K562 (cell line): ENCODE measurements at regions not wholly inside any gene's neighbourhood (a gene's known extent, or its start where the extent isn't known, plus 50 kb on each side); places are given as distances from the start of the nearest gene placed in this dataset.

Source experiments
- ATAC-seq: fragments of 200-7000 bp; cut with Tn5 transposase; 3 replicates; pipeline ENCODE4 v1.9.1; 2020; ENCODE audit warnings: moderate library complexity
- BruUV-seq: library from RNA; stranded (reverse); fragments of 400-500 nt; replicated peaks from 2 replicates; lab custom pipeline; 2021; lab: Mats Ljungman, UMichigan
- CTCF ChIA-PET: fragments of 300-600 bp; formaldehyde crosslinking; extraction: SDS; loops from one replicate; lab custom pipeline; 2021; ENCODE audit warnings: low intra/inter-chr PET ratio; lab: Yijun Ruan, JAX
- POLR2A ChIA-PET: fragments of 300-600, 350-650 bp; sonication (Branson Sonifier 250); formaldehyde crosslinking; extraction: SDS; loops from one replicate; lab custom pipeline; 2021; ENCODE audit warnings: antibody characterized with exemption, inconsistent platforms; lab: Yijun Ruan, JAX
- DNase-seq, 4 experiments: peaks; one replicate each; pipeline versions ENCODE4 v3.0.0 to v3.0.0-alpha.2; 2011 to 2018; ENCODE audit warnings: low spot score in 3 of 4, mixed read lengths in 3 of 4; ENCODE audit errors: extremely low read depth in 1 of 4
- FAIRE-seq: peaks from 2 replicates; lab custom pipeline; 2011; peaks lifted over from hg19 to GRCh38; lab: Jason Lieb, UNC
- H2AFZ ChIP-seq: 2 replicates; pipeline ENCODE4 v1.6.0; 2011; ENCODE audit warnings: low read depth, low read length, control low read depth, inconsistent platforms
- H3K27ac ChIP-seq: fragments of 200-600 bp; 3 replicates; pipeline ENCODE4 v1.8.0; 2011; ENCODE audit warnings: low read depth, mild to moderate bottlenecking, control low read depth, inconsistent platforms, low read length, moderate library complexity, mixed read lengths; ENCODE audit errors: extremely low read depth
- H3K27me3 ChIP-seq, 2 experiments: fragments of 300-600 bp in 1 of 2; 2 replicates in 1 of 2; 3 replicates in 1 of 2; pipeline versions ENCODE4 v1.6.0 to v1.8.0; 2011; ENCODE audit warnings: inconsistent platforms in 2 of 2, low read length in 2 of 2, mild to moderate bottlenecking in 1 of 2, mixed read lengths in 1 of 2, moderate library complexity in 1 of 2; ENCODE audit not compliant: control insufficient read depth in 2 of 2, insufficient read depth in 2 of 2
- H3K36me3 ChIP-seq: fragments of 300-600 bp; 3 replicates; pipeline ENCODE4 v1.8.0; 2011; ENCODE audit warnings: mild to moderate bottlenecking, low read length, inconsistent platforms; ENCODE audit not compliant: control insufficient read depth, insufficient read depth
- H3K4me1 ChIP-seq, 2 experiments: fragments of 200-600 bp in 1 of 2; replicated peaks in 1 of 2; 2 replicates in 1 of 2; 3 replicates in 1 of 2; pipeline versions ENCODE4 v1.5.1 to v1.8.0; 2011; ENCODE audit warnings: inconsistent platforms in 2 of 2, low read length in 2 of 2, mild to moderate bottlenecking in 1 of 2, mixed read lengths in 1 of 2, moderate library complexity in 1 of 2; ENCODE audit not compliant: control insufficient read depth in 2 of 2, insufficient read depth in 2 of 2
- H3K4me2 ChIP-seq: 2 replicates; pipeline ENCODE4 v1.6.1; 2011; ENCODE audit warnings: low read length, control low read depth, inconsistent platforms, mixed read lengths; ENCODE audit not compliant: insufficient read depth
- H3K4me3 ChIP-seq: fragments of 200-600 bp; sonication (generic), shearing (Covaris generic); 2 replicates; pipeline ENCODE4 v1.5.1; 2016; ENCODE audit warnings: control low read depth, inconsistent platforms
- H3K79me2 ChIP-seq: fragments of 200-600 bp; 3 replicates; pipeline ENCODE4 v1.8.0; 2011; ENCODE audit warnings: low read length, inconsistent platforms; ENCODE audit not compliant: control insufficient read depth, insufficient read depth
- H3K9ac ChIP-seq, 2 experiments: 2 replicates each; pipeline versions ENCODE4 v1.6.0 to v1.6.1; 2011; ENCODE audit warnings: low read depth in 2 of 2, low read length in 2 of 2, control low read depth in 1 of 2, inconsistent platforms in 1 of 2, mild to moderate bottlenecking in 1 of 2, mixed read lengths in 1 of 2; ENCODE audit not compliant: insufficient read depth in 1 of 2
- H3K9me1 ChIP-seq: one replicate; pipeline ENCODE4 v1.6.0; 2011; ENCODE audit warnings: inconsistent platforms, mild to moderate bottlenecking, low read length, moderate library complexity; ENCODE audit not compliant: control insufficient read depth, insufficient read depth
- H3K9me3 ChIP-seq: replicated peaks from 2 replicates; pipeline ENCODE4 v1.5.1; 2011; ENCODE audit warnings: low read depth, low read length, inconsistent platforms; ENCODE audit not compliant: control insufficient read depth, insufficient read depth
- H4K20me1 ChIP-seq: replicated peaks from 2 replicates; pipeline ENCODE4 v1.6.1; 2011; ENCODE audit warnings: low read length, inconsistent platforms, mixed read lengths; ENCODE audit not compliant: control insufficient read depth, insufficient read depth
- CGGBP1 ChIP-seq: fragments of 250-450 bp; sonication (Bioruptor Pico); IDR thresholded peaks from 2 replicates; pipeline ENCODE4 v1.9.0; 2021; ENCODE audit warnings: mild to moderate bottlenecking
- HDAC2 ChIP-seq: fragments of 450-650 bp; IDR thresholded peaks from 2 replicates; pipeline ENCODE4 v1.6.1; 2016; ENCODE audit warnings: mild to moderate bottlenecking
- HDAC6 ChIP-seq: IDR thresholded peaks from 2 replicates; pipeline ENCODE4 v1.6.1; 2012; ENCODE audit warnings: low read depth, mild to moderate bottlenecking, control low read depth, inconsistent platforms, low read length, moderate library complexity
- HMG20A ChIP-seq: fragments of 450-650 bp; formaldehyde crosslinking; conservative IDR thresholded peaks from 2 replicates; pipeline ENCODE4 v1.4.0; 2020; ENCODE audit warnings: mild to moderate bottlenecking, mixed read lengths
- JUNB ChIP-seq: fragments of 450-650 bp; formaldehyde crosslinking; conservative IDR thresholded peaks from 2 replicates; pipeline ENCODE4 v1.4.0; 2020; ENCODE audit warnings: mild to moderate bottlenecking
- MAZ ChIP-seq, 2 experiments: fragments of 450-650 bp in 1 of 2; sonication (generic) in 1 of 2; formaldehyde crosslinking; IDR thresholded peaks in 1 of 2; conservative IDR thresholded peaks in 1 of 2; 2 replicates each; pipeline versions ENCODE4 v1.4.0 to v1.5.0; 2020; ENCODE audit warnings: mild to moderate bottlenecking in 1 of 2, missing genetic modification reagents in 1 of 2
- MTA3 ChIP-seq: fragments of 450-650 bp; formaldehyde crosslinking; IDR thresholded peaks from 2 replicates; pipeline ENCODE4 v1.6.1; 2017; ENCODE audit warnings: mild to moderate bottlenecking, borderline replicate concordance
- PRMT5 ChIP-seq: sonication (generic); formaldehyde crosslinking; IDR thresholded peaks from 2 replicates; pipeline ENCODE4 v1.5.0; 2020; ENCODE audit warnings: missing genetic modification reagents
- TBL1XR1 ChIP-seq, 2 experiments: IDR thresholded peaks; 2 replicates each; pipeline ENCODE4 v1.6.1; 2012; ENCODE audit warnings: improper control_type of control experiment in 2 of 2, low read length in 2 of 2, mild to moderate bottlenecking in 1 of 2
- WGBS: fragments of 100-300 bp; shearing (Covaris generic); methylation state at CpG from one replicate; pipeline ENCODE4 v1.1.6; 2016; ENCODE audit warnings: low coverage, mixed read lengths; ENCODE audit not compliant: insufficient coverage; ENCODE audit errors: missing lambda C conversion rate; 5-methylcytosine and 5-hydroxymethylcytosine counted together
- in situ Hi-C: fragments of 300-500 bp; cut with MboI; formaldehyde crosslinking; loops from 4 replicates; pipeline ENCODE4 v1.15.0; 2018; ENCODE audit warnings: inconsistent platforms, mixed read lengths
- intact Hi-C: fragments of 100-400 bp; cut with micrococcal nuclease; formaldehyde crosslinking; loops from 2 replicates; pipeline ENCODE4 v1.14.2; 2022
- TF ChIP-seq, protein P1 (sequence below): fragments of 450-650 bp; IDR thresholded peaks from 2 replicates; pipeline ENCODE4 v1.6.1; 2016; ENCODE audit warnings: low read depth

DNA sequence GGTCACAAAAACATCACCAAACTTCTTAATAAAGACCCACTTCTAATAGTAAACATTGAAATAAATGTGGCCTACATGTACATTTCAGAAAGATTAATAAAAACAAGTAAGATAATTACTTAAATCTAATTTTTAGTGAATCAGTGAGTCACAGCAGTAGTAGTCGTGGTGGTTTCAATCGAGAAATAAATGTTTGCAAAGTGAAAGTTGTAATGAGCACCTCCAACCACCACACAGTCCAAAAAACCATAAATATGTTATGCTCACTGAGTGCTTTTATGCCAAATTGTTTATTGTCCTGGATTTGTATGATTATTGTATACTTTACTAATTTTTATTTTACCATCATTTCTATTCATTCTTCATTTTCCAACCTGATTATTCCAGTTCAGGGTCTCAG is 61.8 kb upstream of the SPOPL start:
- Histone ChIP-seq H4K20me1 (no peaks in the 10 kb centered on the region), H3K9me3 (no peaks in the 10 kb centered on the region), H3K9me1 (no peaks in the 10 kb centered on the region), H2AFZ (no peak overlapping the region), H3K4me3 (no peak overlapping the region), H3K36me3 (no peaks in the 10 kb centered on the region), H3K4me2 (no peak overlapping the region), H3K79me2 (no peaks in the 10 kb centered on the region), H3K4me1 (peaks cover 1% of the 10 kb centered on the region in 2 experiments; a peak in 2 of 5 replicates), H3K27me3 (no peaks in the 10 kb centered on the region), H3K9ac (no peak overlapping the region), H3K27ac (no peak overlapping the region)
- no peak for DNase-seq
- WGBS: 24% methylated on average over 2 of the region's 2 CpGs
- ATAC-seq: no peak
- TF ChIP-seq TBL1XR1 (IDR thresholded peaks at IDR 0.05; ENCODE audit: low read length in 2 of 2) (no peak), PRMT5 (CRISPR knock-in tag) (no peak), HMG20A (no peak), HDAC6 (no peak), HDAC2 (no peak), MTA3 (no peak), JUNB (CRISPR knock-in tag) (no peak), CGGBP1 (CRISPR knock-in tag) (no peak), MAZ (CRISPR knock-in tag; conservative IDR thresholded peaks at IDR 0.05 in 1 of 2, IDR thresholded peaks at IDR 0.05 in 1 of 2) (no peak)
- TF ChIP-seq, protein P1, sequence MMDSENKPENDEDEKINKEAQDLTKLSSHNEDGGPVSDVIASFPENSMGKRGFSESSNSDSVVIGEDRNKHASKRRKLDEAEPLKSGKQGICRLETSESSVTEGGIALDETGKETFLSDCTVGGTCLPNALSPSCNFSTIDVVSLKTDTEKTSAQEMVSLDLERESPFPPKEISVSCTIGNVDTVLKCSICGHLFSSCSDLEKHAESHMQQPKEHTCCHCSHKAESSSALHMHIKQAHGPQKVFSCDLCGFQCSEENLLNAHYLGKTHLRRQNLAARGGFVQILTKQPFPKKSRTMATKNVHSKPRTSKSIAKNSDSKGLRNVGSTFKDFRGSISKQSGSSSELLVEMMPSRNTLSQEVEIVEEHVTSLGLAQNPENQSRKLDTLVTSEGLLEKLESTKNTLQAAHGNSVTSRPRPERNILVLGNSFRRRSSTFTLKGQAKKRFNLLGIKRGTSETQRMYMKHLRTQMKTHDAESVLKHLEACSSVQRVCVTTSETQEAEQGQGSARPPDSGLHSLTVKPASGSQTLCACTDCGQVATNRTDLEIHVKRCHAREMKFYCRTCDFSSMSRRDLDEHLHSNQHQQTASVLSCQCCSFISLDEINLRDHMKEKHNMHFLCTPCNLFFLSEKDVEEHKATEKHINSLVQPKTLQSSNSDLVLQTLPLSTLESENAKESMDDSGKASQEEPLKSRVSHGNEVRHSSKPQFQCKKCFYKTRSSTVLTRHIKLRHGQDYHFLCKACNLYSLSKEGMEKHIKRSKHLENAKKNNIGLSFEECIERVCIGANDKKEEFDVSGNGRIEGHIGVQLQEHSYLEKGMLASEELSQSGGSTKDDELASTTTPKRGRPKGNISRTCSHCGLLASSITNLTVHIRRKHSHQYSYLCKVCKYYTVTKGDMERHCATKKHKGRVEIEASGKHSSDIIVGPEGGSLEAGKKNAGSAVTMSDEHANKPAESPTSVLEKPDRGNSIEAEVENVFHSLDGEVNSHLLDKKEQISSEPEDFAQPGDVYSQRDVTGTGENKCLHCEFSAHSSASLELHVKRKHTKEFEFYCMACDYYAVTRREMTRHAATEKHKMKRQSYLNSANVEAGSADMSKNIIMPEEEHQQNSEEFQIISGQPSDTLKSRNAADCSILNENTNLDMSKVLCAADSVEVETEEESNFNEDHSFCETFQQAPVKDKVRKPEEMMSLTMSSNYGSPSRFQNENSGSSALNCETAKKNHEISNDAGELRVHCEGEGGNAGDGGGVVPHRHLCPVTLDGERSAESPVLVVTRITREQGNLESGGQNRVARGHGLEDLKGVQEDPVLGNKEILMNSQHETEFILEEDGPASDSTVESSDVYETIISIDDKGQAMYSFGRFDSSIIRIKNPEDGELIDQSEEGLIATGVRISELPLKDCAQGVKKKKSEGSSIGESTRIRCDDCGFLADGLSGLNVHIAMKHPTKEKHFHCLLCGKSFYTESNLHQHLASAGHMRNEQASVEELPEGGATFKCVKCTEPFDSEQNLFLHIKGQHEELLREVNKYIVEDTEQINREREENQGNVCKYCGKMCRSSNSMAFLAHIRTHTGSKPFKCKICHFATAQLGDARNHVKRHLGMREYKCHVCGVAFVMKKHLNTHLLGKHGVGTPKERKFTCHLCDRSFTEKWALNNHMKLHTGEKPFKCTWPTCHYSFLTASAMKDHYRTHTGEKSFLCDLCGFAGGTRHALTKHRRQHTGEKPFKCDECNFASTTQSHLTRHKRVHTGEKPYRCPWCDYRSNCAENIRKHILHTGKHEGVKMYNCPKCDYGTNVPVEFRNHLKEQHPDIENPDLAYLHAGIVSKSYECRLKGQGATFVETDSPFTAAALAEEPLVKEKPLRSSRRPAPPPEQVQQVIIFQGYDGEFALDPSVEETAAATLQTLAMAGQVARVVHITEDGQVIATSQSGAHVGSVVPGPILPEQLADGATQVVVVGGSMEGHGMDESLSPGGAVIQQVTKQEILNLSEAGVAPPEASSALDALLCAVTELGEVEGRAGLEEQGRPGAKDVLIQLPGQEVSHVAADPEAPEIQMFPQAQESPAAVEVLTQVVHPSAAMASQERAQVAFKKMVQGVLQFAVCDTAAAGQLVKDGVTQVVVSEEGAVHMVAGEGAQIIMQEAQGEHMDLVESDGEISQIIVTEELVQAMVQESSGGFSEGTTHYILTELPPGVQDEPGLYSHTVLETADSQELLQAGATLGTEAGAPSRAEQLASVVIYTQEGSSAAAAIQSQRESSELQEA: no peak
- intact Hi-C loops (no loop called here), in situ Hi-C loops (no loop called here)
- FAIRE-seq: no peak
- ChIA-PET POLR2A (no interaction called here), CTCF (no interaction called here)
- BruUV-seq: no TSS peak
